ENCODE measurements at regions not wholly inside any gene's neighbourhood (a gene's known extent, or its start where the extent isn't known, plus 50 kb on each side); places are given as distances from the start of the nearest gene placed in this dataset.

- TF ChIP-seq ARID4B (CRISPR knock-in tag; IDR thresholded peaks at IDR 0.05; ENCODE audit: borderline replicate concordance), result no peak
- no peak for TF ChIP-seq SOX15 (CRISPR knock-in tag; IDR thresholded peaks at IDR 0.05)
- no peak for TF ChIP-seq SMAD4 (CRISPR knock-in tag; IDR thresholded peaks at IDR 0.05)
- TF ChIP-seq RELA (CRISPR knock-in tag; IDR thresholded peaks at IDR 0.05; ENCODE audit: borderline replicate concordance), result no peak
Measured at GRCh38 chr7:49643321-49643720, 130.1 kb upstream of the VWC2 start (continued).

GRCh38 chr7:49643736-49644135, 129.7 kb upstream of the VWC2 start:
- ChIA-PET CTCF (no interaction called here), POLR2A (no interaction called here)
- Mint-ChIP-seq H3K27me3 (ENCODE audit: low read depth) (no peaks in the 10 kb centered on the region), H3K9me3 (peaks cover 18% of the 10 kb centered on the region), H3K4me1 (peaks cover 26% of the 10 kb centered on the region), H3K4me3 (no peak overlapping the region), H3K36me3 (peaks cover 3% of the 10 kb centered on the region; the same call in 1 of the 2 replicates), H3K27ac (no peak overlapping the region)
- DNase-seq (ENCODE audit: low spot score) (no peak), ATAC-seq (no peak)
- TF ChIP-seq ZNF416 (CRISPR knock-in tag; IDR thresholded peaks at IDR 0.05) (no peak), EMX1 (CRISPR knock-in tag; IDR thresholded peaks at IDR 0.05) (no peak)

GRCh38 chr7:49644396-49645166, 128.9 kb upstream of the VWC2 start:
- ATAC-seq, result peak; percentile 59
- no peak for DNase-seq (ENCODE audit: low spot score)
- H3K4me3 Mint-ChIP-seq, result no peak overlapping the region

More at GRCh38 chr7:49644396-49645166, 128.9 kb upstream of the VWC2 start:
- CTCF ChIA-PET, result interaction anchor here (0.7 kb wide), 1 partner anchor 9 kb away, joined by 3 read pairs; no protein-coding TSS in a partner anchor
- Mint-ChIP-seq H3K27ac (no peak overlapping the region; the same call in 1 of the 2 replicates), H3K9me3 (peaks cover 23% of the 10 kb centered on the region), H3K27me3 (ENCODE audit: low read depth) (no peaks in the 10 kb centered on the region), H3K36me3 (peaks cover 11% of the 10 kb centered on the region), H3K4me1 (peaks cover 26% of the 10 kb centered on the region)
- TF ChIP-seq SOX15 (CRISPR knock-in tag; IDR thresholded peaks at IDR 0.05) (no peak), ETV6 (CRISPR knock-in tag; IDR thresholded peaks at IDR 0.05) (no peak), NR2C2 (CRISPR knock-in tag; IDR thresholded peaks at IDR 0.05) (no peak), E2F4 (CRISPR knock-in tag; IDR thresholded peaks at IDR 0.05; ENCODE audit: borderline replicate concordance, low read depth) (no peak), ZNF416 (CRISPR knock-in tag; IDR thresholded peaks at IDR 0.05) (no peak), ZSCAN18 (CRISPR knock-in tag; IDR thresholded peaks at IDR 0.05) (no peak), E2F1 (CRISPR knock-in tag; IDR thresholded peaks at IDR 0.05) (no peak), EMX1 (CRISPR knock-in tag; IDR thresholded peaks at IDR 0.05) (no peak), ZNF219 (CRISPR knock-in tag; IDR thresholded peaks at IDR 0.05; ENCODE audit: borderline replicate concordance) (no peak)
- POLR2A ChIA-PET, result no interaction called here
